HepG2 (cell line): ENCODE measurements at regions not wholly inside any gene's neighbourhood (a gene's known extent, or its start where the extent isn't known, plus 50 kb on each side); places are given as distances from the start of the nearest gene placed in this dataset.

ENCODE experiments used
- SP1 ChIP-seq, 2 experiments: fragments of 450-650 bp in 1 of 2; sonication (generic) in 1 of 2; formaldehyde crosslinking in 1 of 2; IDR thresholded peaks; 2 replicates each; pipeline versions ENCODE4 v1.4.0 to v1.6.1; 2016 to 2020; ENCODE audit warnings: missing genetic modification reagents in 1 of 2
- ZNF639 ChIP-seq: conservative IDR thresholded peaks from 2 replicates; pipeline ENCODE4 v1.6.1; 2018; ENCODE audit warnings: missing genetic modification reagents
- TF ChIP-seq, protein P1 (sequence below): sonication (generic); formaldehyde crosslinking; IDR thresholded peaks from 2 replicates; pipeline ENCODE4 v1.4.0; 2020; ENCODE audit warnings: missing genetic modification reagents

- TF ChIP-seq, protein P1, sequence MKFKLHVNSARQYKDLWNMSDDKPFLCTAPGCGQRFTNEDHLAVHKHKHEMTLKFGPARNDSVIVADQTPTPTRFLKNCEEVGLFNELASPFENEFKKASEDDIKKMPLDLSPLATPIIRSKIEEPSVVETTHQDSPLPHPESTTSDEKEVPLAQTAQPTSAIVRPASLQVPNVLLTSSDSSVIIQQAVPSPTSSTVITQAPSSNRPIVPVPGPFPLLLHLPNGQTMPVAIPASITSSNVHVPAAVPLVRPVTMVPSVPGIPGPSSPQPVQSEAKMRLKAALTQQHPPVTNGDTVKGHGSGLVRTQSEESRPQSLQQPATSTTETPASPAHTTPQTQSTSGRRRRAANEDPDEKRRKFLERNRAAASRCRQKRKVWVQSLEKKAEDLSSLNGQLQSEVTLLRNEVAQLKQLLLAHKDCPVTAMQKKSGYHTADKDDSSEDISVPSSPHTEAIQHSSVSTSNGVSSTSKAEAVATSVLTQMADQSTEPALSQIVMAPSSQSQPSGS (CRISPR knock-in tag) = no peak
- TF ChIP-seq ZNF639 (CRISPR knock-in tag) (no peak), SP1 (IDR thresholded peaks at IDR 0.05) (no peak), SP1 (CRISPR knock-in tag; IDR thresholded peaks at IDR 0.05) (no peak)
These were observed 964.0 kb downstream of the SORCS3 start for GRCh38 chr10:105605104-105605503.
